GM18511 (cell line): ENCODE measurements at regions not wholly inside any gene's neighbourhood (a gene's known extent, or its start where the extent isn't known, plus 50 kb on each side); places are given as distances from the start of the nearest gene placed in this dataset.

Experiments used
- ATAC-seq: cut with Tn5 transposase; IDR thresholded peaks from one replicate; pipeline ENCODE4 v1.9.1; 2021; ENCODE audit warnings: mild to moderate bottlenecking, moderate library complexity; ENCODE audit not compliant: unreplicated experiment

GRCh38 chr12:24759155-24759554 is 189.7 kb downstream of the BCAT1 start:
- no peak for ATAC-seq

GRCh38 chr12:24756479-24757024 is 192.3 kb downstream of the BCAT1 start:
- ATAC-seq: no peak

- ATAC-seq: no peak
Measured at GRCh38 chr12:24754690-24755638, 193.9 kb downstream of the BCAT1 start.

- ATAC-seq: no peak
Measured at GRCh38 chr12:24752763-24753462, 196.0 kb downstream of the BCAT1 start.

- ATAC-seq: no peak
Measured at GRCh38 chr12:24751181-24751580, 197.7 kb downstream of the BCAT1 start.

GRCh38 chr12:24750263-24750662 is 198.6 kb downstream of the BCAT1 start:
- ATAC-seq: no peak

- no peak for ATAC-seq
Measured at GRCh38 chr12:24749171-24749570, 199.7 kb downstream of the BCAT1 start.

GRCh38 chr12:24748326-24748725 is 200.6 kb downstream of the BCAT1 start:
- no peak for ATAC-seq

GRCh38 chr12:24746864-24747263 is 202.0 kb downstream of the BCAT1 start:
- no peak for ATAC-seq

- ATAC-seq: no peak
Measured at GRCh38 chr12:24746006-24746671, 202.8 kb downstream of the BCAT1 start.

- no peak for ATAC-seq
Measured at GRCh38 chr12:24743941-24744793, 204.7 kb downstream of the BCAT1 start.

GRCh38 chr12:24742378-24742777 is 206.5 kb downstream of the BCAT1 start:
- peak; percentile 89 for ATAC-seq

- ATAC-seq: peak; percentile 53
Measured at GRCh38 chr12:24741216-24741615, 207.7 kb downstream of the BCAT1 start.

GRCh38 chr12:24739106-24739779 is 209.7 kb downstream of the BCAT1 start:
- no peak for ATAC-seq

GRCh38 chr12:24738441-24738840 is 210.5 kb downstream of the BCAT1 start:
- no peak for ATAC-seq

- no peak for ATAC-seq
Measured at GRCh38 chr12:24731596-24731995, 217.3 kb downstream of the BCAT1 start.

GRCh38 chr12:24730489-24730896 is 218.4 kb downstream of the BCAT1 start:
- peak; percentile 63 for ATAC-seq

- ATAC-seq: no peak
Measured at GRCh38 chr12:24728826-24729225, 220.1 kb downstream of the BCAT1 start.

GRCh38 chr12:24728366-24728765 is 220.5 kb downstream of the BCAT1 start:
- ATAC-seq: peak; percentile 65

- ATAC-seq: no peak
Measured at GRCh38 chr12:24725616-24726015, 223.3 kb downstream of the BCAT1 start.
